GM18519 (cell line): ENCODE measurements at regions not wholly inside any gene's neighbourhood (a gene's known extent, or its start where the extent isn't known, plus 50 kb on each side); places are given as distances from the start of the nearest gene placed in this dataset.
"Not testable (repeated sequence)": the region's sequence is repeated elsewhere in the genome, so short reads cannot be mapped to it uniquely, and the experiment has no call there.

ENCODE experiments used
- ATAC-seq: cut with Tn5 transposase; IDR thresholded peaks from one replicate; pipeline ENCODE4 v1.9.1; 2021; ENCODE audit warnings: mild to moderate bottlenecking, moderate library complexity; ENCODE audit not compliant: unreplicated experiment, low FRiP score

DNA sequence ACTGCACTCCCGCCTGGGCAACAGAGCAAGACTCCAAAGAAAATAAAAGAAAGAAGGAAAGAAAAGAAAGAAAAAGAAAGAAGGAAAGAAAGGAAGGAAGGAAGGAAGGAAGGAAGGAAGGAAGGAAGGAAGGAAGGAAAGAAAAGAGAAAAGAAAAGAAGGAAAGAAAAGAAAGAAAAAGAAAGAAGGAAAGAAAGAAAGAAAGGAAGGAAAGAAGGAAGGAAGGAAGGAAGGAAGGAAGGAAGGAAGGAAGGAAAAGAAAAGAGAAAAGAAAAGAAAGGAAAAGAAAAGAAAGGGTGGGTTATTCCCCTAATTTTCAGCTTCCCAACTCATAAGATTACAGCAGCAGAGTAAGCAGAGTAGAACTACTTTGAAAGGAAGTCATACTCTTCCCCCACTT, 64.4 kb downstream of the TMEM200C start:
- not testable (repeated sequence) for ATAC-seq

DNA sequence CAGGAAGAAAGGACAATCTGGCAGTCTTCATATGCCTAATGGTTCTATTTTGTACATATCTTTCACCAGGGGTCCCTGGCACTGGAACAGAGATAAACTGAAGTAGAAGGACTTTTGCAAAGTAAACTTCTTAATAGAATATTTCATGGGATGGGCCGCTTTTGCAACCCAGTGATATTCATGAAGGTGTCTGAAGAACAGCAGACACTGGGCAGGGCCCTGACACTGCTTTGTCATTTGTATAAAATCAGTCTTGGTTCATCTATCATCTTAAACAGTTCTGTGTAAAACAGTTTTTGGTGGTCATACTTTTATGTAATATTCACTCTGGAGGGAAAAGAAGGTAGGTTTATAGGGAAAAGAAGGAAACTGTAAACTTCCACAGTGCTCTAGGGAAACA, 66.4 kb downstream of the TMEM200C start:
- no peak for ATAC-seq

DNA sequence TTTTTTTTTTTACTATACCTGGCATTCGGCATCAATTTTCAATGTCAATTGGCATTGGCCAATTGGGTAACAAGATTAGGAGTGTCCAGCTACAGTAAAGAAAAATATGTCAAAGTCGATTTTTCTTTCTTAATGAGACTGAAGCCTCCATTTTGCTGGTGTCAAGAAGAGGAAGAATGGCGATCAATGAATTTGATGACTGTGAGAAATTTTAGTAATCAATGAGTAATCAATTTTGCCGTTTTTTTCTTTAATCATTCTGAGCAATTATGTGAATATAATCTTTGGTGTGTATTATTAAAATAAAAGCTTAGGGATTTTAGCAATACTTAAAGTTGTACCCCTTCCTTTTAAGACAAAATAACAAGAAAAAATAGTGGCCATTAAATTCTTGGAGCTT, 69.7 kb downstream of the TMEM200C start:
- no peak for ATAC-seq

DNA sequence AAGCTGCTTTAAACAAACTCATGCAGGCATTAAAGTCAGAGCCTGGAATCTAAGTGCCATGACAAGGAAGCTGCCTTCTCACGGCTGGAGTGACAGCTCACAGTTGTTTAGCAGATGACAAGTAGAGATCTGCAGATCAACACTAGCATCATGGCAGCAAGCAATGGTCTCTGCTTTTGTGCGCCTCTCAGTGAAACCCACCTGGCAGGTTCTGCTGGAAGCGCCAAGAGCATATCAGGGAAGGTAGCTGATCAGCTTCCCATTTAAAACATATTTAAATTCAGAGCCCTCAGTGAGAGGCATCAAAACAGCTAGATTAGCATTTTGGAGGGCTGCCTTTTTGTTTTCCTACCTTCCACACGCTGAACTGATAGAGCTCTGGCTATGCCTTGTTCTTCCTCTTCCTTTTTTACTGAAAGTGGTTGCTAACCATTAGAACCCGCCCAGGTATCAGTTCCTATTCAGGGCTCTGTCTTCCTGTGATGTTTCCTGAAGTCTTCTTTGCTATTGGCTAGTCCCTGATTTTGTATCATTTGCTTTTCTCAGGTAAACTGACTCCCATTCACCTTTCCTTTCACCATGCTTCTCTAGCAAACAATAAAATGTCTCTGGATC, 70.8 kb downstream of the TMEM200C start:
- no peak for ATAC-seq

DNA sequence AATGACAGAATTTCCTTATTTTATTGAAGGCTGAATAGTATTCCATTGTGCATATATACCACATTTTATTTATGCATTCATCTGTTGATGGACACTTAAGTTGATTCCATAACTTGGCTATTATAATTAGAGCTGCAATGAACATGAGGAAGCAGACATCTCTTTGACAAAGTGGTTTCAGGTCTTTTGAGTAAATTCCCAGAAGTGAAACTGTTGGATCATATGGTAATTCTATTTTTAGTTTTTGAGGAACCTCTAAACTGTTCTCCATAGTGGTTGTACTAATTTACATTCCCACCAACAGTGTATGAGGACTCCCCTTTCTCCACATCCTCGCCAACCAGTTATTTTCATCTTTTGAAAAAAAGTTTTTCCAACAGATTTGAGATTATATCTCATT, 77.5 kb downstream of the TMEM200C start:
- no peak for ATAC-seq

DNA sequence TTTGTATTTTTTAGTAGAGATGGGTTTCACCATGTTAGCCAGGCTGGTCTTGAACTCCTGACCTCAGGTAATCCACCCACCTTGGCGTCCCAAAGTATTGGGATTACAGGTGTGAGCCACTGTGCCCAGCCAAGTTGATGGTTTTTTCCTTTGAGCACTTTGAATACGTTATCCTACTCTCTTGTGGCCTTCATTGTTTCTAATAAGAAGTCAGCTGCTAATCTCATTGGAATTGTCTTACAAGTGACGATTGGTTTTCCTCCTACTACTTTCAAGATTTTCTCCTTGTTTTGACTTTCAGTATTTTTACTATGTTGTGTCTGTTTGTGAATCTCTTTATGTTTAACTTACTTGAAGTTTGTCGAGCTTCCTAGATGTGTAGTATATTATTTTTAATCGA, 88.5 kb downstream of the TMEM200C start:
- ATAC-seq = no peak

DNA sequence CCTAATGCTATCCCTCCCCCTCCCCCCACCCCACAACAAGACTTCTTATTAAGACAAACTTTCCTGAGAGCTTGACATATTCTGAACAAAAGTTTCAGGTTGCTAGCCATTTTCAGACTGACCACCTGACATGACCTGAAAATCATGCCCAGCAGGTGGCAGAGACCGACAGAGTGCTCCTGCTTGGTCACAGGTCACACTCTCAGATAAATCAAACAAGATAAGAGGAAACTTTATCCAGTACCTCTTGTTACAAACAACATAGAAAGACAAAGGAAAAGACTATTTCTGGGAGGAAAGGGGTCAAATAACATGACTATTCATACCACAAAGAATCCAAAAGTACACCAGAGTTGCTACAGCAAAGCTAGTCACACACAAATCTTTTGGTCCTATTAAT, 107.4 kb downstream of the TMEM200C start:
- ATAC-seq = no peak

DNA sequence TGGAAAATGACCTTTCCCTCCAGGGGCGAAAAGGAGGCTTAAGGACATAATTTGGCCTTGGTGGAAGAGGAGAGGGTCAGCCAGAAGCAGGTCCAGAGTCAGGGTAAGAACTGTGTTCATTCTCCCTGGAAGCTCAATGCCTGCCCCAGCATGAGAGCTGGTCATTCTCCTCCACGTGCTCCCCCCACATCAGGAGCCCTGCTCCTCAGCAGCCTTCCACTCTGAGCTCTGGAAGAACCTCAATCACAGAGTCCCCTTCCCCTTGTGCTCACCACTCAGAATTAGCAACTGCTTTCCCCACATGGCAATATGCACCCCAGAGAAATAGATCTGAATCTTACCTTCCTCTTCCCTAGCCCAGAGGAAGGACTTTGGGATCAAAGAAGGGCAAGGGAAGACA, 115.4 kb downstream of the TMEM200C start:
- no peak for ATAC-seq

DNA sequence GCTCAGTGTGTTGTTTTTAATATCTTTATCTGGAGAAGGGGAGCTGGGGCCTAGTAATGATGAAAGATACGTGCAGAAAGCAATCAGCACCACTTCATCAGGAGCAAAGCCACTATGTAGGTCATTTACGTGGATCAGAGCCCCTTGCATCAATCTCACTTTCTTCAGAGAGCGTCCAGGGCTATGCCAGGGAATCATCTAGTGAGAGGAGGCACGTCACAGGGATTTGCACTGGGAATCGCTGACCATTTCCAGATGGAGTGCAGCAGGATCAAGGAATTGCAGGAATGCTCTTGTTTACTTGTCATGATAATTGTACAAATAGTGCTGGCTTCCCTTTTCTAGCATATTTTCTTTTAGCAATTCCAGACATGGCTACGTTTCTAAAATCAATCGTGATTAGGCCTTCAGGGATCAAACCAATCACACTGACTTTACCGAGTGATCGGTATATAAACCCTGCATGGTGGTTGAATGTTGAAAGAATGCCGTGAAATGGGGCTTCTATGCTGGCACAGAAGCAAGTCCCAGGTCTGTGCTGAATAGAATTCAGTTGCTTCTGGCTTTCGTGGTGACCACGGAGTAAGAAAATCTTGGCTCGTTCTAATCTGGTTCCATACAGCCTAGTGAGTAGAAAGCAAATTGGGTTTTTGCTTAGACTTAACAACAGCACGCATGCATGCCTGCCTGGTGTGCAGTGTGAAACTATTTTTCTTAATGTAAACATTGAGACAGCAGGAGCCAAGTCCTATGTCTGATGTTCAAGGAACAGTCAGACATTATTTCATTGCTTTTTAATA, 122.8 kb downstream of the TMEM200C start:
- no peak for ATAC-seq

DNA sequence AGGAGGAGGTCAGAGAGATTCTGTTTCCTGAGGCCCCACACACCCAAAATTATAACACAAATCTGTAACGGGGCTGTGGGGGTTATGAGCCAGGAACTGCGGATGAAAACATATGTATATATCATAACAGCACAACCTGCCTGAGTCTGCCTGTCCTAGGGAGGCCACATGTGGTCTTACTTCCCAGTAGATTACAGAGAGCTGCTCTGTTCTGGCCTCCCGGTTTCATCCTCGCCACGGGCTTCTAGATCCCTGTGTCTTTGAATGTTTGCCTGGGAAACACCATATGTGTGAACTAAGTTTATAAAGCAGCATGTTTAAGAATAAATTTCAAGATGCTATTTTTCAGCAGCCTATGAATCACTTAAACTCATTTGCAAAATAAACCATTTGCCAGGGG, 124.0 kb downstream of the TMEM200C start:
- no peak for ATAC-seq

DNA sequence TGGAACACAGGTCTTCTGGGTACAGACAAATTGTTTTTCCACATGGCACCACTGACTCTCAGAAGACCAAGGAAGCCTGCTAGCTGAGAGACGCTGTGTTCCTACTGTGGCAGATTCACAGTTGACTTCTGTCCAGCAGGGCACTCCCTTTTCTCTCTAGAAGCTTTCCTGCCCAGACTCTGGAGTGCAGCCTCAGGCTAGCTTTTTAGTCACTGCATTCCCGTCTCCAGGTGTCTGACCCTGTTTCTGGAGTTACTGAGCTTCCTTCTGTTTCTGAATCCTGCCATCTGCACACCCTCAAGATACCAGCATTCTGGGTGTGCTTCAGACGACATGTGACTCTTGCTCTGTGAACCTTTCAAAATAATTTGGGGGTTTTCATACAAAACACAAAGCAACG, 125.1 kb downstream of the TMEM200C start:
- ATAC-seq = no peak

DNA sequence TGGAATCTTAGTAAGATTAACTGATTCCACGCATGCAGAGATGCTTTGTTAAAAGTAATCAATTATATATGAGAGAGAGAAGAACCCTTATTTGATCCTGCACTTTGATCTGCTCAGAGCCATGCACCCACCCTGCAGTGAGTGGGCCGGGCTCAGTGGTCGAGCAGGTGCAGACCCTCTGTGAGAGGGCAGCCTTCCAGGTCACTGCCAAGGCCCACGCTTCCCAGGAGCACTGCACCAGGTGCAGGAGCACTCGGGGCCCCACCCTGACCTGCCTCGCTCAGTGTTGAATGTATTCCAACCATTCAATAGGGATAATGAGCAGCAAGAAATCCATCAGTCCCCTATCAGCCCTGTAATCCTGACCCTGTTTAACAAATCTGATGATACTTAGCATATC, 126.9 kb downstream of the TMEM200C start:
- no peak for ATAC-seq

DNA sequence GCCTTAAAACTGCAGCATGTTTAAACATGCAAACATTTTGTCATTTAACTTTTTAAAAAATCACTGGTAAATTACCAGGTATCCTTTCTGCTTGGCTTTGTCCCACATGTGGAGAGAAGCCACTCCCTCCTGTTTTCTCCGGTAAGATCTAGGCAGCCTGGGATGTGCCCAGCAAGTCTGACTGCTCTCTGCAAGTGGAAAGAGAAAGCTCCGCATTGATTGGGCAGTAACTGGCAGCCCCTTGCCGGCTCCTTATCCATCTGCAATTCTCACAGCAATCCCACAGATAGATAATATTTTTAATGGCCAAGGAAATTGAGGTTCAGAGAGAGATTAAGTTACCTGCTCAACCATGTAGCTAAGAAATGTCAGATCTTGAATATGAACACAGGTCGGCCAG, 136.1 kb downstream of the TMEM200C start:
- no peak for ATAC-seq

DNA sequence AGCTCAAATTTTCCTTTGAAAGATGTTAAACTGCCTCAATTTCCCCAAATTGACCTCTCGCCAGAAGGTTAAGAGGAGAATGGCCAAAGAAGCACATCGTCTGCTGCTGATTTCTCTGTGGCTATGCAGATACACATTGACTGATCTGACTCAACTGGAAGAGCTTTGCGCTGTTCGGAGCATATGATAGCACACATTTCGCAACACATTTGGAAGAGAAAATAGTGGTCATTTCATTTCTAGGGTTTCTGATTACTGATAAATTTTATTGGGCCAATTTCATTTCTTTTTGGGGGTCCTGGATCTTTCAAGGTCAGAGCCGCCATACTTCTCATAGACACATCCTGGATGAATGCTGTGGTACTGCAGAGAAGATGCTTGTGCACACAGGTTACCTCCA, 138.5 kb downstream of the TMEM200C start:
- ATAC-seq = no peak

DNA sequence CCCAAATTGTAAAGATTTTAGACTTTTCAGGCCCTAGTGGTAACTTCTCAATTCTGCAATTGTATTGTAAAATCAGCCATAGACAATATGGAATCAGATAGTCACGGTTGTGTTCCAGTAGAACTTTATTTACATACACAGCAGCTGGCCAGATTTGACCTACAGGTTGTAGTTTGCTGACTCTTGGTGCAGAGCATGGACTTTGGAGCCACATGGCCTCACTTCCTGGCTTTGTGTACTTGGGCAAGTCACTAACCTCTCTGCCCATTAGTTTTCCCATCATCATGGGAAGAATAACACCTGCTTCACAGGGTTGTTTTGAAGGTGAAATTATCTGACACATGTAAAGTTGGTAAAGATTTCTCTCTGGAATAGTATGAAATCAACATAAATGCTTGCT, 147.6 kb downstream of the TMEM200C start:
- ATAC-seq = no peak

DNA sequence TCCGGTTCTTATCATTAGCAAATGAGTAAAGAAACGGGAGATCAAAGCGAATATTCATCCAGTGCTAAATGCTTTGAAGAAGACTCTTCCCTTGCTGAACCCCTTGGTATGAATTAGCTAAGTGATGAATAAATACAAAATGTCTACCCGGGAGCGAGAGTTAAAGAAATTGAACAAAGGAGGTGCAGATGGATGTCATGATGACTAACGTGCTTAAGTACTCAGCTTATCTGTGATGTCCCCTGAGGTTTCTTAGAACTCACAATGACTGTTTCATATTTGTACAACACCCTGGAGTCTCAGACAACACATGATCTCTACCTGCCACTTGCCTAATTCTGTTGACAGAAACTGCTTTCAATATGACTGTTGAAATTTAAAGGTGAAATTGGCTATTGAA, 148.5 kb downstream of the TMEM200C start:
- ATAC-seq = no peak

DNA sequence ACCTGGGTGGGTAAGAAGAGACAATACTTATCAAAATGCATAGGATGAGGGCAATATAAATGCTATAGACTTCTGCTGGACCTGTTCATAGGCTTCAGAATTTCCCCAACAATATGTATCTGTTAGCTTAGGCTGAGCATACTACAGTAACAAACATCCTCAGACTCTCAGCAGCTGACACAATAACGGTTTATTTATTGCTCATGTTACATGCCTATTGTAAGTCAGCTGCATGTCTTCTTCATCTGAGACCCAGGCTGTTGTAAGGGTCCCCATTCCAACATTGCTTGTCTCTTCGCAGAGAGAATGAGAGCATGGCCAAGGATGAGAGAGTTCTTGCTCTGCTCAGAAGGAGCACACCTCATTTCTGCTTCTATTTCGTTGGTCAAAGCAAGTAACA, 150.7 kb downstream of the TMEM200C start:
- no peak for ATAC-seq

DNA sequence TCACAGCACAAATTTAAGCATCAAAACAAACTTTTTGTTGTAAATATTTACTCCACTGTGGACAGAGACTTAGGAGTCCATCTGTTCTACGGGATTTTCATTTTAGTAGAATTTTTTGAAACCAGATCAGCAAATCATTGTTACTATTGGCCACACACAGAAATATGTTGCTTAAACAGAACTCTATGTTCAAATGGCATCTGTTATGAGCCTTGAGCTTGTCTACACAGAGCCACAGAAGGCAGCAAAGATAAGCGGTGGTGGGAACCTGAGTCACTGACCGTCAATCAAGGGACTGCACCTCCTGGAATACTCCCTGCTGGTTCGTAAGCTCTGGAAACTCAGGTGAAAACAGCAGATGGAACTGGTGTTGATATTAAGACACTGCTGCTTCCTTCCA, 156.8 kb downstream of the TMEM200C start:
- ATAC-seq = no peak

DNA sequence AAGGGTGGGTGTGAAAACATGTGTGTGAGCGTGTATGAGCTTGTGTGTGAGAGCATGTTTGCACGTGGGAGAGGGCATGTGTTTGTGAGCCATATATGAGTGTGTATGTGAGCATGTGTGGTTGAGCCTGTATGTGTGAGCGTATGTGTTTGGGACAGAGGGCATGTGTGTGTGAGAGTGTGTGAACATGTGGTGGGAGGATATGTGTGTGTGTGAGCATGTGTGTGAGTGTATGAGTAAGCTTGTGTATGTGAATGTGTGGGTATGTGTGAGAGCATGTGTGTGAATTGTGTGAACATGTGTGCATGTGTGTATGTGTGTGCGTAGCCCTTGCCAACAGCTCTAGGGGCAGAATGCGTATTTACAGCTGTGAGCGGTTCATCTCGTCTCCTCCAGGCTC, 163.0 kb downstream of the TMEM200C start:
- ATAC-seq = no peak

DNA sequence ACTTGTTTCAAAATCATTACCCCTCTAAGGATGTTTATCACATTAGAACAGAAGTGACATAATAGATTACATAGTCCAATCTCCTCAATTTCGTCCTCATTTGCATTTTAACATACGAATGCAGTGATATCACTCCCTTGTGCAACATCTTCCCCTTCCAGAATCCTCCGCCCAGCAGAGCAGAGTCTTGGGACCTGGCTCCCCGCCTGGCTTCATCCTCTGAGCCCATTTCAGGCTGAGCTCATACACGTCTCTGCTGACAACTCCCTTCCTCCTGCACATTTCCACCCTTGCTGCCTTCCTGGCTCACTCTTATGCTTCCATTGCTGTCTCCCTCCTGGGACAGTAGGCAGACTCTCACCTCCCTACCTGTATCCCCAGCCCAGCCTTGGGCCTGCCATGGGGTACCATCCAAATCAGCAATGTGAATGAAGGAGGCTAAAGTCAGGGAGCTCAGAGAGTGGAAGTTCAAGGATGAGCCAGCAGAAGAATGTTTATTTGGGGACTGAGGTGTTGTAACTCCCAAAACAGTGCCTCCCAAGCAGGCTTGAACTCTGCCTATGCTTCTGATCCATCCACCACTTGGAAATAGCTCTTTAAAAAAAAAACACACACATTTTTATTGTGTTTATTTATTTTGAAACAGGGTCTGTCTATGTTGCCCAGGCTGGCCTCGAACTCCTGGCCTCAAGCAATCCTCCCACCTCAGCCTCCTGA, 165.2 kb downstream of the TMEM200C start:
- no peak for ATAC-seq

DNA sequence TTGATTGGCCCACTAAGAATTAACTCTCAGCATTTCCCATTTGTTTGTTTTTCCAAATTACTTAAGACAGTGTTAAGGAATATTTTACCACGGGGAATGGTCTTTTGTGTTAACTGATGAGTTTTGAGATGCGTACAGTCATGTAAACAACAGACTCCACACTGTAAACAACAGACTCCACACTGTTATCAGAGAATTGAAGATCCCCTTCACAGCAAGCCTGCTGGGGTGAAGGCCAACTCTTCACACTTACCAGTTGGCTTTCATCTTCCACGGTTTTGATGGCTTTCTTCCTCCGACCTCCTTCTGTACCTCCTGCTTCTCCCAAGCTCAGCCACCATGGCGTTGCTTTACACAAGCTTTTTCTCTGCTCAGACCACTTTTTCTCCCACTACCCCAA, 166.8 kb downstream of the TMEM200C start:
- ATAC-seq = no peak

DNA sequence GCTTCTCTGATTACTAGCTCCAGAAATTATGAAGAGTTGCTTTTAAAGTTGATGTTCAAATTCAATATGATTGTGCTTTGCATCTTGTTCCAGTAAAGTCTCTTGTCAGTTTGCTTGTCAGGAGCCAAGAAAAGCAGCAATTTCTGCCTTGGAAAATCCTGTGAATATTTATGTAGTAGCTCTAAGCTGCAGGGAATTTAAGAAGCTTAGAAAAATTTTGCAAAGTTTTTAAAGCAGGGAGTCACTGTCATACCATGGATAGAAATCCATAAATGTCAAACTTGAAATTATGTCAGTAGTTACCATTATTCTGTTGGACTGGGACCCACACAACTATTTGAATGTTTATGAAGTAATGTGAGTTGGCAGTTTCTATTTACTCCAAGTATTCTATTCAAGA, 169.3 kb downstream of the TMEM200C start:
- ATAC-seq = no peak
